ENCODE measurements at regions not wholly inside any gene's neighbourhood (a gene's known extent, or its start where the extent isn't known, plus 50 kb on each side); places are given as distances from the start of the nearest gene placed in this dataset.
A peak's percentile ranks its signal among the peaks of the same experiment; 100 is the strongest.

DNA sequence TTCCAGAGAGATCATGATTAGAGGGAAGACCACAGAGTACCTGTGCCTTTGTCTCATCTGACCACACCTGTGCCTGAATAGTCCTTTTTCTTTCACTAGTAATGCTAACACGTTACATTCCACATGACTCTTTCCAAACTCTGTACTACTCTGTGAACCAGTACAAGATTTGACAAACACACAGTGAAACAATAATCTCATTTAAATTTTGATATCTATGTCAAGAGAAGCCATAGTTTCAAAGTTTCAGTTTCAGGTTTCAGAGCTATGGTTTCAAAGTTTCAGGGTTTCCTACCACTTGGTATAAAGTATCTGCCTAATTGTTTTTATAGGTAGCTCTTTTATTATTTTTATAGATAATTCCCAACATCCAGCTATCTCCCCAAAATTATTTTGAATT, 62.0 kb upstream of the PHACTR2 start:
- H3K27me3 ChIP-seq (ENCODE audit: control insufficient read depth, insufficient read depth, low read length): no peaks in the 10 kb centered on the region

DNA sequence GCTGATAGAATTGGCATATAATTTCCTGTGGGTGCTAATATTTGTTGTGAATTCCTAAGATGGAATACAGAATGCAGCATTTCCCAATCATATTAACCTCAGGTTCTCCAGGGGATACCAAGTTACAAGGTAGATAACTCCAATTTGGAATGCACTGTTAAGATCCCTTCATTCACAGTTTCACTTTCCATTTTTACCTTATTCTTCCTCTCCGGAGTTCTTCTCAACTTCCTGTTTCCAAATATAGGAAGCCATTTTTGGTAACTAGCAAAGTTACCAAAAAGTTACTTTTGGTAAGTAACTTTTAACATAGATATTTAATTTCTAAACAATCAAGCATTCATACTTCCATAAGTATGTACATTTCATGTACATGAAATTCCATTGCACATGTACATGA, 63.5 kb upstream of the PHACTR2 start:
- Histone ChIP-seq H3K4me3 (ENCODE audit: low read depth, low read length) (no peak overlapping the region), H3K27me3 (ENCODE audit: control insufficient read depth, insufficient read depth, low read length) (no peaks in the 10 kb centered on the region), H3K36me3 (ENCODE audit: control insufficient read depth, insufficient read depth, low read length) (no peaks in the 10 kb centered on the region)
- TF ChIP-seq, protein P1, sequence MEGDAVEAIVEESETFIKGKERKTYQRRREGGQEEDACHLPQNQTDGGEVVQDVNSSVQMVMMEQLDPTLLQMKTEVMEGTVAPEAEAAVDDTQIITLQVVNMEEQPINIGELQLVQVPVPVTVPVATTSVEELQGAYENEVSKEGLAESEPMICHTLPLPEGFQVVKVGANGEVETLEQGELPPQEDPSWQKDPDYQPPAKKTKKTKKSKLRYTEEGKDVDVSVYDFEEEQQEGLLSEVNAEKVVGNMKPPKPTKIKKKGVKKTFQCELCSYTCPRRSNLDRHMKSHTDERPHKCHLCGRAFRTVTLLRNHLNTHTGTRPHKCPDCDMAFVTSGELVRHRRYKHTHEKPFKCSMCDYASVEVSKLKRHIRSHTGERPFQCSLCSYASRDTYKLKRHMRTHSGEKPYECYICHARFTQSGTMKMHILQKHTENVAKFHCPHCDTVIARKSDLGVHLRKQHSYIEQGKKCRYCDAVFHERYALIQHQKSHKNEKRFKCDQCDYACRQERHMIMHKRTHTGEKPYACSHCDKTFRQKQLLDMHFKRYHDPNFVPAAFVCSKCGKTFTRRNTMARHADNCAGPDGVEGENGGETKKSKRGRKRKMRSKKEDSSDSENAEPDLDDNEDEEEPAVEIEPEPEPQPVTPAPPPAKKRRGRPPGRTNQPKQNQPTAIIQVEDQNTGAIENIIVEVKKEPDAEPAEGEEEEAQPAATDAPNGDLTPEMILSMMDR (IDR thresholded peaks at IDR 0.05; ENCODE audit: insufficient read depth, low read length, severe bottlenecking): no peak
- DNase-seq (ENCODE audit: low read depth) (no peak), FAIRE-seq (no peak)

More for the DNA sequence above, 62.0 kb upstream of the PHACTR2 start:
- TF ChIP-seq, protein P1 (IDR thresholded peaks at IDR 0.05; ENCODE audit: insufficient read depth, low read length, severe bottlenecking): no peak
- DNase-seq (ENCODE audit: low read depth): no peak
- Histone ChIP-seq H3K36me3 (ENCODE audit: control insufficient read depth, insufficient read depth, low read length) (no peaks in the 10 kb centered on the region), H3K4me3 (ENCODE audit: low read depth, low read length) (no peak overlapping the region)
- FAIRE-seq: no peak

DNA sequence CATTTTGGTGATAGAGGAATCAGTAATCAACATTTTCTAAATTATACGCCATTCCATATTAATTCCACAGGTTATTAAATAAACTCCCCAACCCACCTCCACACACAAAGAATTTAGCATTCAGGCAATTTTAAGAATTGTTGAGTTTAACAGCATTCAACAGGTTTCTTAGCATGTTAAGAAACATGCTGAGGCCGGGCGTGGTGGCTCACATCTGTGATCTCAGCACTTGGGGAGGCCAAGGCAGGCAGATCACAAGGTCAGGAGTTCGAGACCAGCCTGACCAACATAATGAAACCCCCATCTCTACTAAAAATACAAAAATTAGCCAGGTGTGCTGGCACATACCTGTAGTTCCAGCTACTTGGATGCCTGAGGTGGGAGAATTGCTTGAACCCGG, 64.0 kb upstream of the PHACTR2 start:
- Histone ChIP-seq H3K27me3 (ENCODE audit: control insufficient read depth, insufficient read depth, low read length) (no peaks in the 10 kb centered on the region), H3K36me3 (ENCODE audit: control insufficient read depth, insufficient read depth, low read length) (no peaks in the 10 kb centered on the region), H3K4me3 (ENCODE audit: low read depth, low read length) (no peak overlapping the region)
- FAIRE-seq (no peak), DNase-seq (ENCODE audit: low read depth) (no peak)
- TF ChIP-seq, protein P1 (IDR thresholded peaks at IDR 0.05; ENCODE audit: insufficient read depth, low read length, severe bottlenecking): no peak

DNA sequence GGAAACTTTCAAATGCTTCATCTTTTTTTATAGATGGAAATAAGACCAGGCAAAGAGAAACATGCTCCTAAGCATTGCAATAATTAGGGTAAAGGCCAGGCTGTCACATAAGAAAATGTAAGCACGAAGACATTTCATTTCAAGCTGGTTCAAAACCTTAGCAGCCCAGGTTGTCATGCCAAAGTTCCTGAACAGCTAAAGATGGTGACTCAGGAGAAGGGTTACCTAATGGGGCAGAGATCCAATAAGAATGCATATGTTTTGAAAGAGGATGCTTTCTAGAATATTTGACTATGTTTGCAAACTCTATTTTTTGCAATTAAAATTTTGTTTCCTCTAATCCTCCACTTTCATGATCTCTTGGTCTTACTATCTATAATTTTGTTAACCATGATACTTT, 65.6 kb upstream of the PHACTR2 start:
- FAIRE-seq (no peak), DNase-seq (ENCODE audit: low read depth) (peak; percentile 32)
- TF ChIP-seq, protein P1 (IDR thresholded peaks at IDR 0.05; ENCODE audit: insufficient read depth, low read length, severe bottlenecking): no peak
- Histone ChIP-seq H3K36me3 (ENCODE audit: control insufficient read depth, insufficient read depth, low read length) (no peaks in the 10 kb centered on the region), H3K27me3 (ENCODE audit: control insufficient read depth, insufficient read depth, low read length) (no peaks in the 10 kb centered on the region), H3K4me3 (ENCODE audit: low read depth, low read length) (no peak overlapping the region)

DNA sequence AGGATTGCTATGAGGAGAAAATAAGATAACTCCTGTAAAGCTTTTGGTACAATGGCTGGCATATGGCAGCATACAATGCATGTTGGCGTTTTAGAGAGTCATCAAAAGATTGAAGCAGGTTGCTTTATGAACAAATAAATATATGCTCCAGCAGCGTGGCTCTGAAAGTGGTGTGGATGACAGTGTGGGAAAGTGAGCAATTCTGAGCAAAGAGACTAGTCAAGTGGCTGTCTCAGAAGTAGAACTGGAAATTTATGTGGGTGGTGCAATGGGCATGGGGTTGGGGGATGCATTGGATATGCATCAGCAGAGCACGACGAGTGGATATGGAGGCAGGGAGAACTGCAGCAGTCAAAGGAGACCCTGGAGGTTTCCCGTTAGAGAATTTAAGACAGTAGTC, 66.2 kb upstream of the PHACTR2 start:
- Histone ChIP-seq H3K4me3 (ENCODE audit: low read depth, low read length) (no peak overlapping the region), H3K36me3 (ENCODE audit: control insufficient read depth, insufficient read depth, low read length) (no peaks in the 10 kb centered on the region), H3K27me3 (ENCODE audit: control insufficient read depth, insufficient read depth, low read length) (no peaks in the 10 kb centered on the region)
- TF ChIP-seq, protein P1 (IDR thresholded peaks at IDR 0.05; ENCODE audit: insufficient read depth, low read length, severe bottlenecking): no peak
- no peak for DNase-seq (ENCODE audit: low read depth)
- FAIRE-seq: no peak

DNA sequence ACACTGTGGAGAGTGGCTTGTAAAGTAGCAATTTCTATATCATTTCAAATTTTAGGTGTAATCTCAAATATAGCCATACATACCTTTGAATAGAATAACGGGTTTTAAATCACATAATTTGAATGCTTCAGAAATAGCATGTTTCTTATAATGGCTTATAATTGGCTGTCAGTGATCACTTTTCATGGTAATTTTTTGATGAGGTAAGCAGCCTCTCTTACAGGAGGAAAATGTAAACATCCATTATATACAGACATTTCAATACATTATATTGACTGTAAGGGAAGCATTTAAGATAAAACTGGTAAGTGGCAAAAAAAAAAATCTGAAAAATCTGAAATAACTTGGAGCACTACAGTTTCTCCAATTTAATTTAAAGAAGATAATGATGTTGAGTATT, 67.8 kb upstream of the PHACTR2 start:
- FAIRE-seq: no peak
- TF ChIP-seq, protein P1 (IDR thresholded peaks at IDR 0.05; ENCODE audit: insufficient read depth, low read length, severe bottlenecking): no peak
- no peak for DNase-seq (ENCODE audit: low read depth)
- no peaks in the 10 kb centered on the region for H3K27me3 ChIP-seq (ENCODE audit: control insufficient read depth, insufficient read depth, low read length)
- no peak overlapping the region for H3K4me3 ChIP-seq (ENCODE audit: low read depth, low read length)
- no peaks in the 10 kb centered on the region for H3K36me3 ChIP-seq (ENCODE audit: control insufficient read depth, insufficient read depth, low read length)
